Upper lobe of left lung (tissue), 4 donors: ENCODE measurements at regions not wholly inside any gene's neighbourhood (a gene's known extent, or its start where the extent isn't known, plus 50 kb on each side); places are given as distances from the start of the nearest gene placed in this dataset.

Experiments
- POLR2AphosphoS5 ChIP-seq, 2 donors: sonication (generic); formaldehyde crosslinking; IDR thresholded peaks; one replicate each; pipeline ENCODE4 v1.5.1; 2017; ENCODE audit warnings: antibody characterized with exemption in 2 of 2
- TF ChIP-seq, protein P1 (sequence below), 6 experiments: fragments of 450-650 bp in 4 of 6; fragments of 200-600 bp in 2 of 6; sonication (generic) in 2 of 6; IDR thresholded peaks; one replicate each; pipeline ENCODE4 v1.5.1; 2016 to 2019; ENCODE audit warnings: antibody characterized with exemption in 6 of 6

DNA sequence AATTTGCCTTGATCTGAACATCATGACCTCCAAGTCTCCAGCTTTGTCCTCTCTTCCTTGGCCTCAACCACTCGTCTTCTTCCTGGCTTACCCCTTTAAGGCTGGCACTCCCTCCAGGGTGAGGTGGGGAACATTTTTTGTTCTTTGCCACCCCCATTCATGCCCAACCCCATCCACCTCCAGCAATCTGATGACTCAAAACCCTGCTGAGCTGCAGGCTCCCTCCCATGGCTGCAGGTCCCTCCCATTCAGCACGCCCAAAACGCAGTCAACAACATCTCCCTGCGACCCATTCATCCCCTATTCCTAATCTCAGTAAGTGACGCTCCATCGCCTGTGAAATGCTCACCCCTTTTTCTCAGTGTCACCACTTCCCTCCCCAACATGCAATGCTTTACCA lies 138.8 kb upstream of the PRMT8 start:
- no peak for TF ChIP-seq POLR2AphosphoS5 (IDR thresholded peaks at IDR 0.05)
- TF ChIP-seq, protein P1, sequence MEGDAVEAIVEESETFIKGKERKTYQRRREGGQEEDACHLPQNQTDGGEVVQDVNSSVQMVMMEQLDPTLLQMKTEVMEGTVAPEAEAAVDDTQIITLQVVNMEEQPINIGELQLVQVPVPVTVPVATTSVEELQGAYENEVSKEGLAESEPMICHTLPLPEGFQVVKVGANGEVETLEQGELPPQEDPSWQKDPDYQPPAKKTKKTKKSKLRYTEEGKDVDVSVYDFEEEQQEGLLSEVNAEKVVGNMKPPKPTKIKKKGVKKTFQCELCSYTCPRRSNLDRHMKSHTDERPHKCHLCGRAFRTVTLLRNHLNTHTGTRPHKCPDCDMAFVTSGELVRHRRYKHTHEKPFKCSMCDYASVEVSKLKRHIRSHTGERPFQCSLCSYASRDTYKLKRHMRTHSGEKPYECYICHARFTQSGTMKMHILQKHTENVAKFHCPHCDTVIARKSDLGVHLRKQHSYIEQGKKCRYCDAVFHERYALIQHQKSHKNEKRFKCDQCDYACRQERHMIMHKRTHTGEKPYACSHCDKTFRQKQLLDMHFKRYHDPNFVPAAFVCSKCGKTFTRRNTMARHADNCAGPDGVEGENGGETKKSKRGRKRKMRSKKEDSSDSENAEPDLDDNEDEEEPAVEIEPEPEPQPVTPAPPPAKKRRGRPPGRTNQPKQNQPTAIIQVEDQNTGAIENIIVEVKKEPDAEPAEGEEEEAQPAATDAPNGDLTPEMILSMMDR (IDR thresholded peaks at IDR 0.05) = no peak
